Sigmoid colon (tissue), 3 donors: ENCODE measurements at regions not wholly inside any gene's neighbourhood (a gene's known extent, or its start where the extent isn't known, plus 50 kb on each side); places are given as distances from the start of the nearest gene placed in this dataset.

Source experiments
- POLR2A ChIP-seq, 2 donors: fragments of 450-650 bp; IDR thresholded peaks; one replicate each; pipeline ENCODE4 v1.6.1; 2016; ENCODE audit warnings: antibody characterized with exemption in 2 of 2, mild to moderate bottlenecking in 2 of 2, moderate library complexity in 2 of 2
- TF ChIP-seq, protein P1 (sequence below), 4 experiments: fragments of 450-650 bp in 3 of 4; fragments of 200-600 bp in 1 of 4; IDR thresholded peaks; one replicate each; pipeline ENCODE4 v1.5.1; 2016 to 2019; ENCODE audit warnings: antibody characterized with exemption in 4 of 4, mild to moderate bottlenecking in 3 of 4, moderate library complexity in 2 of 4

DNA sequence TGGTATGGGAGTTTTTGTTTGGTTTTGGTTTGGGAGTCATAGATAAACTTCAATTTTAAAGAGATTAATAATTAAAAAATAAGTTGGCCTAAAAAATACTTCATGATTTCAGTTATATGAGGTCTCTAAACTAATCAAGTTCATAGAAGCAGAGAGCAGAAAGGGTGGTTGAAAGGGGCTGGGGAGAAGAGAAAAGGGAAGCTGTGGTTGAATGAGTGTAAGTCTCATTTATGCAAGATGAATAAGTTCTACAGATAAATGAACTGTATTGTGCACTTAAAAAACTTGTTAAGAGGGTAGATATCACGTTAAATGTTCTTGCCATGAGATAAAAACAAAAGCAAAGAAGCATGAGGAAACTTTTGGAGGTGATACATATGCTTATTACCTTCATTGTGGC lies 188.7 kb downstream of the NSUN3 start:
- TF ChIP-seq, protein P1, sequence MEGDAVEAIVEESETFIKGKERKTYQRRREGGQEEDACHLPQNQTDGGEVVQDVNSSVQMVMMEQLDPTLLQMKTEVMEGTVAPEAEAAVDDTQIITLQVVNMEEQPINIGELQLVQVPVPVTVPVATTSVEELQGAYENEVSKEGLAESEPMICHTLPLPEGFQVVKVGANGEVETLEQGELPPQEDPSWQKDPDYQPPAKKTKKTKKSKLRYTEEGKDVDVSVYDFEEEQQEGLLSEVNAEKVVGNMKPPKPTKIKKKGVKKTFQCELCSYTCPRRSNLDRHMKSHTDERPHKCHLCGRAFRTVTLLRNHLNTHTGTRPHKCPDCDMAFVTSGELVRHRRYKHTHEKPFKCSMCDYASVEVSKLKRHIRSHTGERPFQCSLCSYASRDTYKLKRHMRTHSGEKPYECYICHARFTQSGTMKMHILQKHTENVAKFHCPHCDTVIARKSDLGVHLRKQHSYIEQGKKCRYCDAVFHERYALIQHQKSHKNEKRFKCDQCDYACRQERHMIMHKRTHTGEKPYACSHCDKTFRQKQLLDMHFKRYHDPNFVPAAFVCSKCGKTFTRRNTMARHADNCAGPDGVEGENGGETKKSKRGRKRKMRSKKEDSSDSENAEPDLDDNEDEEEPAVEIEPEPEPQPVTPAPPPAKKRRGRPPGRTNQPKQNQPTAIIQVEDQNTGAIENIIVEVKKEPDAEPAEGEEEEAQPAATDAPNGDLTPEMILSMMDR (IDR thresholded peaks at IDR 0.05) = no peak
- TF ChIP-seq POLR2A (IDR thresholded peaks at IDR 0.05) = no peak
